ENCODE measurements at regions not wholly inside any gene's neighbourhood (a gene's known extent, or its start where the extent isn't known, plus 50 kb on each side); places are given as distances from the start of the nearest gene placed in this dataset.
"Not testable (repeated sequence)": the region's sequence is repeated elsewhere in the genome, so short reads cannot be mapped to it uniquely, and the experiment has no call there.

GRCh38 chr18:14937271-14937670 is 189.3 kb downstream of the ANKRD30B start:
- Mint-ChIP-seq H3K4me1 (ENCODE audit: unreplicated experiment) (peaks cover 9% of the 10 kb centered on the region), H3K36me3 (ENCODE audit: low read depth, unreplicated experiment) (peaks cover 12% of the 10 kb centered on the region), H3K4me3 (ENCODE audit: unreplicated experiment) (no peak overlapping the region), H3K27me3 (ENCODE audit: unreplicated experiment) (peaks cover 24% of the 10 kb centered on the region), H3K9me3 (ENCODE audit: unreplicated experiment) (peaks cover 20% of the 10 kb centered on the region), H3K27ac (ENCODE audit: unreplicated experiment) (no peak overlapping the region)
- TF ChIP-seq, protein P1, sequence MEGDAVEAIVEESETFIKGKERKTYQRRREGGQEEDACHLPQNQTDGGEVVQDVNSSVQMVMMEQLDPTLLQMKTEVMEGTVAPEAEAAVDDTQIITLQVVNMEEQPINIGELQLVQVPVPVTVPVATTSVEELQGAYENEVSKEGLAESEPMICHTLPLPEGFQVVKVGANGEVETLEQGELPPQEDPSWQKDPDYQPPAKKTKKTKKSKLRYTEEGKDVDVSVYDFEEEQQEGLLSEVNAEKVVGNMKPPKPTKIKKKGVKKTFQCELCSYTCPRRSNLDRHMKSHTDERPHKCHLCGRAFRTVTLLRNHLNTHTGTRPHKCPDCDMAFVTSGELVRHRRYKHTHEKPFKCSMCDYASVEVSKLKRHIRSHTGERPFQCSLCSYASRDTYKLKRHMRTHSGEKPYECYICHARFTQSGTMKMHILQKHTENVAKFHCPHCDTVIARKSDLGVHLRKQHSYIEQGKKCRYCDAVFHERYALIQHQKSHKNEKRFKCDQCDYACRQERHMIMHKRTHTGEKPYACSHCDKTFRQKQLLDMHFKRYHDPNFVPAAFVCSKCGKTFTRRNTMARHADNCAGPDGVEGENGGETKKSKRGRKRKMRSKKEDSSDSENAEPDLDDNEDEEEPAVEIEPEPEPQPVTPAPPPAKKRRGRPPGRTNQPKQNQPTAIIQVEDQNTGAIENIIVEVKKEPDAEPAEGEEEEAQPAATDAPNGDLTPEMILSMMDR (IDR thresholded peaks at IDR 0.05; ENCODE audit: unreplicated experiment): no peak
- DNase-seq (ENCODE audit: low spot score): no peak

DNA sequence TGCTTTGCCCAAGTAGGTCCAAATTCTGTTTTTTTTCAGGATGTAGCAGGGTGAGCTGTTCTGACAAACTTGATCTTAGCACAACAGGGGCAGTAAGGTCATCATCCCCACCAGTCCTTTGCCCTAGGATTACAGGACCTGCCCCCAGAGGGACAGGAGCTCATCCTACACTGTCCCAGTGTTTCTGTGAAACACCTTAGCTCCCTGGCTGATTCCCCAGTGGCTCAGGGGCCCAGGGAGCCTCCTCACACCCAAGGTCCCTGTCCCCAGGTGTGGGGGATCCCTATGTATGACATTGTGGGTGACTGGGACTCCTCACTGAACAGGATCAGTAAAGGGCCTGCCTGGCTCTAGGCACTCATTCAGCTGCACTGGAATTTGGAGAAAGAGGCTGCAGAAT is 191.2 kb downstream of the ANKRD30B start:
- peaks cover 13% of the 10 kb centered on the region for H3K9me3 Mint-ChIP-seq (ENCODE audit: unreplicated experiment)
- no peak overlapping the region for H3K4me3 Mint-ChIP-seq (ENCODE audit: unreplicated experiment)
- peaks cover 17% of the 10 kb centered on the region for H3K27me3 Mint-ChIP-seq (ENCODE audit: unreplicated experiment)
- no peak overlapping the region for H3K27ac Mint-ChIP-seq (ENCODE audit: unreplicated experiment)
- no peak for DNase-seq (ENCODE audit: low spot score)
- TF ChIP-seq, protein P1 (IDR thresholded peaks at IDR 0.05; ENCODE audit: unreplicated experiment): no peak
- peaks cover 9% of the 10 kb centered on the region for H3K4me1 Mint-ChIP-seq (ENCODE audit: unreplicated experiment)
- peaks cover 16% of the 10 kb centered on the region for H3K36me3 Mint-ChIP-seq (ENCODE audit: low read depth, unreplicated experiment)

DNA sequence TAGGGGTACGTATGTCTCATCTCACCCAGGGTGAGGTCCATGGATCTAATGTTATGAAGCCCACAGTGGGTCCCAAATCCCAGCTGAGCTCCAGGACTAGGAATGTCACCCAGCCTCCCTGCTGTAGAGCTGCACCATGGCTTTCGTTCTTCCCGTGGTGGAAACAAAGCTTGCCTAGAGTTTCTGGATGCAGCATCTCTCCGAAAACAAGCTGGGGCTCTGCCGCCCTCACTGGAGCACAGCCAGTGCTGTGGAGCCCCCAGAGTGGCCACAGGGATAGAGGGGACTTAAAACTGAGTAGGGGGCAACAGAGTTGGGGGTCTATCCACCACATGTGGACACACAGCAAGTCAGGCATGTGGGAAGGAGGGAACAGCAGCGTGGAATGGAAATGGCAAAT is 192.1 kb downstream of the ANKRD30B start:
- not testable (repeated sequence) for H3K4me1 Mint-ChIP-seq (ENCODE audit: unreplicated experiment); H3K4me3 Mint-ChIP-seq (ENCODE audit: unreplicated experiment); H3K27ac Mint-ChIP-seq (ENCODE audit: unreplicated experiment); DNase-seq (ENCODE audit: low spot score)
- Mint-ChIP-seq H3K9me3 (ENCODE audit: unreplicated experiment) (peaks cover 13% of the 10 kb centered on the region), H3K27me3 (ENCODE audit: unreplicated experiment) (peaks cover 14% of the 10 kb centered on the region), H3K36me3 (ENCODE audit: low read depth, unreplicated experiment) (peaks cover 16% of the 10 kb centered on the region)

DNA sequence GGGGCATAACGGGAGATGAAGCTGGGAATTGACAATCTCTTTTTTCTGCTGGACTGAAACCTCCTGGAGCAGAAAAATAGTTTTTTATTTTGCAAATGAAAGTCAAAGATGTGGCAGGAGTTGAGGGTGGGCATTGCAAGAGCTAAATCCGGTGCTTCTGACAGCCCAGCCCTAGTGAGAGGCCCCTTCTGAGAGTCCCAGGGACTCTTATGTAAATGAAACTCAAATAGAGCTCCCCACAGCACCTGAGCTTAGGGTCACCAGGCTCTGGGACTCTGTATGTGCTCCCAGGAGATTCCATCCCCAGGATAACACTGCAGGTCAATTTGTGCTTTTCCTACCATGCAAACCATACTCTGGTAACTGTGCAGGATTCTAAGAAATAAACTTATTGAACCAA is 192.8 kb downstream of the ANKRD30B start:
- Mint-ChIP-seq H3K36me3 (ENCODE audit: low read depth, unreplicated experiment) (peaks cover 12% of the 10 kb centered on the region), H3K27me3 (ENCODE audit: unreplicated experiment) (peaks cover 14% of the 10 kb centered on the region), H3K4me1 (ENCODE audit: unreplicated experiment) (peaks cover 5% of the 10 kb centered on the region), H3K9me3 (ENCODE audit: unreplicated experiment) (peaks cover 13% of the 10 kb centered on the region), H3K4me3 (ENCODE audit: unreplicated experiment) (no peak overlapping the region), H3K27ac (ENCODE audit: unreplicated experiment) (no peak overlapping the region)
- TF ChIP-seq, protein P1 (IDR thresholded peaks at IDR 0.05; ENCODE audit: unreplicated experiment): no peak
- DNase-seq (ENCODE audit: low spot score): no peak

- H3K4me3 Mint-ChIP-seq (ENCODE audit: unreplicated experiment): no peak overlapping the region
- H3K36me3 Mint-ChIP-seq (ENCODE audit: low read depth, unreplicated experiment): peaks cover 12% of the 10 kb centered on the region
- H3K27me3 Mint-ChIP-seq (ENCODE audit: unreplicated experiment): peaks cover 14% of the 10 kb centered on the region
- H3K9me3 Mint-ChIP-seq (ENCODE audit: unreplicated experiment): peaks cover 12% of the 10 kb centered on the region
- H3K27ac Mint-ChIP-seq (ENCODE audit: unreplicated experiment): no peak overlapping the region
- DNase-seq (ENCODE audit: low spot score): no peak
- H3K4me1 Mint-ChIP-seq (ENCODE audit: unreplicated experiment): peaks cover 4% of the 10 kb centered on the region
- TF ChIP-seq, protein P1 (IDR thresholded peaks at IDR 0.05; ENCODE audit: unreplicated experiment): no peak
Measured at GRCh38 chr18:14941256-14941655, 193.3 kb downstream of the ANKRD30B start.

DNA sequence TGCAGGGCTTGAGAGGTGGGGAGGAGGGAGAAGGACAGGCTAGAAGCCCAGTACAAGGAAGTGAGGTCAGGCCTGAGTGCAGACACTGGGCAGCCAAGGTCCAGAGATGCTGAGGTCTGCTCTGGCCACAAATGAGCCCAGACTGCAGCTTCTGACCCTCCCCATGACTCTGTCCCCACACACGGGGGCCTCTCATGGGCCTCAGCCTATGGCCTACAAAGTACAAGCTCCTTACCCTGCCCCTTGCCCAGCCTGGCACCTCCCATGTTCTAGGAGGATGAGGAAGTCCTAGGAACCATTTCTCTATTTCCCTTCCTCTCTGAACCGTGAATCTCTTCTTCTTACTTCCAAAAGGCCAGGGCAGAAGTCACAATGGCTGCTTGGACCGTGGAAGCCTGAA is 193.8 kb downstream of the ANKRD30B start:
- Mint-ChIP-seq H3K36me3 (ENCODE audit: low read depth, unreplicated experiment) (peaks cover 12% of the 10 kb centered on the region), H3K27me3 (ENCODE audit: unreplicated experiment) (peaks cover 14% of the 10 kb centered on the region), H3K9me3 (ENCODE audit: unreplicated experiment) (peaks cover 8% of the 10 kb centered on the region), H3K4me3 (ENCODE audit: unreplicated experiment) (no peak overlapping the region), H3K4me1 (ENCODE audit: unreplicated experiment) (no peaks in the 10 kb centered on the region), H3K27ac (ENCODE audit: unreplicated experiment) (no peak overlapping the region)
- TF ChIP-seq, protein P1 (IDR thresholded peaks at IDR 0.05; ENCODE audit: unreplicated experiment): no peak
- no peak for DNase-seq (ENCODE audit: low spot score)

Data from endothelial cell (in vitro differentiated cells).